HG03280 (cell line): ENCODE measurements at regions not wholly inside any gene's neighbourhood (a gene's known extent, or its start where the extent isn't known, plus 50 kb on each side); places are given as distances from the start of the nearest gene placed in this dataset.

Experiments used
- ATAC-seq: cut with Tn5 transposase; IDR thresholded peaks from one replicate; pipeline ENCODE4 v1.9.1; 2021; ENCODE audit warnings: mild to moderate bottlenecking, moderate library complexity; ENCODE audit not compliant: unreplicated experiment

DNA sequence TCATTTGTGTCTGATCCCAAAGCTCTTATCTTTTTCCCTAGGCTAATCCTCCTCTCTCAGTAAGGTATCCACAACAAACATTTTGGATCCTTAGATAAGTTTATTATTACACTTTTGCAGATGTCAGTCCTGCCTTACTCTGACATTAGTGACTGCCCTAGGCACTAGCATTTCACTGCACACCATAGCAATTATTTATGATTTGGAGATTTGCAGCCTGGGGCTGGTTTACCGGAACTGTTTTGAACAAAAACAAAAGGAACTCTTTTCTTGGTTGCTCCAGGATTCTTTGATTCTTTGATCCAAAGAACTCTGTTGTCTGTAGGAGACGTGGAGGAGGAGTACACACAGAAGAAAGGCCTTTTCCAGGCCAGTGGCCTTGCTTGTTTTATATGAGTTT, 80.4 kb downstream of the EDNRB start:
- no peak for ATAC-seq

DNA sequence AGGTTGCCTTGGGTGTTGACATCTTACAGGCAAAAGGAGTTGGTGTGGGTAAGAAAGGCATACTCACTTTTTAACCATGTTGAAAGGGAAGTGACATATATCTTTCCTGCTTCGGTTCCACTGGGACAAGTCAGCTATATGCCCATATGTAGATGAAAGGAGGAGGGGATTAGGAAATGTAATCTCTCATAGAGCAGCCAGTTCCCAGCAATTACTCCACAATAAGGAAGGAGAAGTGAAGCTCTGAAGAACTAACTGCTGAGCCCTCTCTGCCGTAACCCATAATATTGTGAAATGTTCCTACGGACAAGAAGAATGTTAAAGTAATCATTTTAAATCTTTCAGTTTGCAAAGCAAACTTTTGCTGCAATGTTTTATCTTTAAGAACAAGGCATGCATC, 82.2 kb downstream of the EDNRB start:
- ATAC-seq = no peak

DNA sequence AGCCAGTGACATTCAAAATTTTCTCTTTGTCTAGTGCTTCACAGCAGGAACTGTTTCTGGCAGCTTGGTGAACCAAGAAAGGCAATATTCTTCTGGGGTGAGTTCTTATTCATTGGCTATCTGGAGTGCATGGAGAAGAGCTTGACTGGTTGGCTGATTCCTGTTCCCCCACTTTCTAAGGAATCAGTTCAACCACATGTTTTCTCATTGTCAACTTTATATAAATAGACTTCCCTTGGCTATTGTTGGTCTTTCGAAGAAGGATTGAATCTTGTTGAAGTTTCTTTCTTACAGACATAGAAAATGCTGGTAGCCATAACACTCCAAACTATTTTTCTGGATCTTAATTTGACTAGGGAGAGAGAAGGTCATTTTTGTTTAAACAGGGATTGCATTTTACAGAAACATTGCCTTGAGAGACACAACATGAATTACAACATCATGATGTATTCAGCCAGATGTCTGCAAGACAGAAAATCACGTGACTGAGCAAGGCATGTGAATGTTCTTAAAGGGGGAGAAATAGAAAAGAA, 85.2 kb downstream of the EDNRB start:
- ATAC-seq = no peak

DNA sequence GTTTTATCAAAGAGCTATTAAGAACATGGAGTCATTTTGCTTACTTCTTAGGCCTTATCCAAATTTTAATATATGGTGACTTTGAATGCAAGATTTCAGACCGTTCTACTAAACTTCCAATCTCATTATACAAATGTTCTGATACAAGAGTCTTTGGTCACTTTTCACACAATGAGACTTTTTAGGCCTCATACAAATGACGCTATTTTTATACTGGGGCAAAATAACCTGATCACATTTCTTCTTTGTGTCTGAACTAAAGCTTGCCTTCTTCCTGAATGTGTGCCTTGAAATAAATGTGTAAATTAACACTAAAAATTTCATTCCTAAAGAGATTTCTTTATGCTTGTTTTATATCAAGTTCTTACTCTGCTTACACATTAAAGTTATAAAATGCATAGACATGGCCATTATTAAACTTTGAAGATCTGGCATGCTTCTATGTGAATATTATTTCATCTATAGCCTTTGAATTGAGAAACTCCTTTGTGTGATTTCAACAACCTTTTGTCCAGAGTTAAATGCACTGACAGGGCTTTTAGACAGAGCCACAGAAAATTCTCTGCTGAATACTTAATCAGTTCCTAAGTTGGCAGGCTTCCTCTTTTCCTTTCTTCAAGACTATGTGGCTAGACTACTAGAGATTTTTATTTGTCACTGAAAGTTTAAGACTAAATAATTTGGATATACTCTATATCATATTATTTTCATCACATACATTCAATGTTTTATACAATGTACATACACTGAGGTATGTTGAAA, 86.1 kb downstream of the EDNRB start:
- ATAC-seq = no peak

DNA sequence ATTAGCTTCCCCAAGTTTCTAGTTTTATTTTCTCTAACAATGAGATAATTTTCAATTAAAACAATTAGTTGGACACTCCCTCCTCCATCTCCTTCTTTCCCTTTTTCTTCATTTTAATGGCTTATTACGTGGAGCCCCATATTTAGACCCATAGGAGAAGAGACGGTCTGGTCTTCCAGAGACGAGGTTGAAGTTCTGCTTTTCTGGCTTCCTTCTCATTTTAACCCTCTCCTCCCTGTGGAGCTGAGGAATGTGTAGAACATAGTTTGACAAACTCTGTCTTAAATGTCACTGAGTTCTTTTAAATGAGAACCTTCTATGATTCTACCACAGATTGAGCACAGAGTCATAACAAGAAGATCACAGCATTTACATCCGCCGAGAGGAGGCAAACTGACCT, 86.8 kb downstream of the EDNRB start:
- ATAC-seq = no peak

DNA sequence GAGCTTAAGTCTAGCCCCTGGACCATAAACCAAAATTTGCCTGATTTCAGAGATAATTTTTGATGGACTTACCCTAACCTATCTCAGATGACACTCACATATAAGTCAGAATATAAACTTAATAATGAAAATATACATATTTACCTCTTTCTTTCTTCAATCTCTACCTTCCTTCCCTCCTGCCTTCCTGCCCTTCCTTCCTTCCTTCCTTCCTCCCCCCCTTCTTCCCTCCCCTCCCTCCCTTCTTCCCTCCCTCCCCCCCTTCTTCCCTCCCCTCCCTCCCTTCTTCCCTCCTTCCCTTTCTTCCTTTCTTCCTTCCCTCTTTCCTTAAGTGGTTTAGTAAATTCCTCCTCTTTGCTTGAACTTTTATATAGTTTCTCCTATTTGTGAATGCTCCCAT, 88.7 kb downstream of the EDNRB start:
- ATAC-seq = no peak

DNA sequence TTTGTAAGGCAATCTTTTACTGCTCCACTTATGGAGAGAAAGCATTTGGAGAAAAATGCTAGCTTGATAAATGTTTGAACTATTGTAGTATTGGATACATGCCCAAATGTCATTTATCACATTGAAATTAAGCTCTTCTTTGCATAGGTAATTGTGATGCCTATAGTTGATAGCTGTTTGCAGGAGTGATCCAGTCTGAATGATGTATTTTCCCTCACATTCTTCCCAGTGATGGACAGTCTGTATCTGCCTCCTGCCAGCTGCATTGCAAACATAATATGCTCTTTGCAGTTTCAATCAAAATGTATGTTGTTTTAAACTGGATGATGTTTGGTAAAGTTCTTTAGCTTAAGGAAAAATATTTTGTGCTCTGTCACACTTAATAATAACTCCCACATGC, 89.8 kb downstream of the EDNRB start:
- ATAC-seq = no peak

DNA sequence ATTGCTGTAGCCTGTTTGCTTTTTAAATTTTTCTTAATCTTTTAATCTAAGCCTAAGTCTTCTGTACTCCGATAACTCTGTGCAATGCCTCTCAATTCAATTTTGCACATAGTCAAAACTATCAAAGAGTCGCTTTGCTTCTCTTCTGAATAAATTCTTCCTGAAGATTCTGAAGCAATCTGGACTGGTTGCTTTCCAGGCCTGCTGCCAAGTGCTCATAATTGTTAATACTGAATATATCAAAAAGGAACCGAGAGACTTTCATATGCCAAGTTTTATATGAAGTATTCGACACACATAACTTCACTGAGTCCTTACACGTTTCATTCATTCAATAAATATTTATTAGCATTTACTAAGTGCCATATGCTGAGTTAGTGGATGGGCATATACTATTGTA, 91.3 kb downstream of the EDNRB start:
- ATAC-seq = no peak

DNA sequence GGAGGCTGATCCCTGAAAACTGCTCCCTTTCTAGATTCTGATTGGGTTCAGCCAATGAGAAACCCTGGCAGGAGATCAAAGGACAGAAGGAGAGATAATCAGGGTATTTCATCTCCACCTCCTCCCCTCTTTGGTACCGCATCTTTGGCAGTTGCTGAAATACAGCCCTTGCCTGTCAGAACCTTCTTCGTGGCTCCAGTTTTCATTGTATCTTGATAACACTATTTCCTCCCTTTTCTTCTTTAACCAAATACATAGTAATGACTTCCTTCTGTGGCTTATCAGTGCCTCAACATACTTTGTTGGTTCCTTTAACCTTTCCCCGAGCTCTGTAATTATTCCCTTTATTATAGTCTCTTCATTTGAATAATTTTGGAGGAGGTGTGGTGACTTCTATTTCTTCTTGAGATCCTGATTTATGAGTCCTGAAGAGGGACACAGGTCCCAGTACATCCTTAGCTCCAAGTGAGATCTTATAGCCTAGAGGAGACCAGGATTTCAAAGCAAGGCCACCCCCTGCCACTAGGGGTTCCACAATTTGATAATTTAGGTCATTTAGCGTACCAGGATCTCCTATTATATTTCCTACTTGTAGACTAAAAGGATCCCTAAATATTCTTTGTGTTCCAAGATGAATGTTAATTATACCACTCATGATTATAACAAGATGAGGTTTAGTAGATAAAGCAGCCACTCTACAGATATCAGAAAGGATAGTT, 98.0 kb downstream of the EDNRB start:
- peak; percentile 47 for ATAC-seq

DNA sequence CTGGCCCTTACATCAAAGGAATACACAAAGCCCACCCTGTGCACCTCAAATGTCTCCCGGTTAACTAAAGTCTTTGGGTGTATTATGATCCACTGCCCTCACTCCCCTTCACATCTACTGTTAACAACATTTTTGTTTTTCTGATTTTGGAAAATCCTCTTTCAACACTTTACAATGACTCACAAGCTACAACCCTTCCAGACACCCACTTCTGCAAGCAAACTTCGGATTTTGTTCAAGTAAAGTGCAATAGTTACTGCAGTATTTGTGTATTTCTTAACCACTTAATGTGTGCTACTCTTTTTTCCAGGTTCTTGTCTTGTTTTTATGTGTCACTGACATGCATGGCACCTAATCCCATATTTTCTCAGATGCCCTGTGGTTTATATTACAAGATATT, 101.1 kb downstream of the EDNRB start:
- ATAC-seq = no peak

DNA sequence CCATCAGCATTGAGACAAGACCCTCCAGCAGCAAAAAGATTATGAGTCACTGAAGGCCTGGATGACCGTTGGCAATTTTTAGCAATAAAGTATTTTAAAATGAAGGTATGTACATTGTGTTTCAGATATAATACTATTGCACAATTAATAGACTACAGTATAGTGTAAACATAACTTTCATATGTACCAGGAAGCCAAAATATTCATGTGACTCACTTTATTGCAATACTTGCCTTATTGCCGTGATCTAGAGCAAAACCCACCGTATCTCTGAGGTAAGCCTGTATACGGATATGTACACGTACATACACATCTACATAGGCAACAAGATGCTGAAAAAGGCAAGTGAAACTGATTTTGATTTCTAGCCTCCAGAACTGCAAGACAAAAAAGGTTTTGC, 103.3 kb downstream of the EDNRB start:
- no peak for ATAC-seq
